Naive B cell (primary cell): ENCODE measurements at regions not wholly inside any gene's neighbourhood (a gene's known extent, or its start where the extent isn't known, plus 50 kb on each side); places are given as distances from the start of the nearest gene placed in this dataset.

Source experiments
- ATAC-seq, 2 donors: fragments of 150-1000 bp; cut with Tn5 transposase; 2 replicates each; pipeline ENCODE4 v1.10.0; 2021; ENCODE audit warnings: low read depth in 2 of 2, mild to moderate bottlenecking in 2 of 2, moderate library complexity in 2 of 2
- DNase-seq: peaks from one replicate; pipeline ENCODE4 v3.0.0; 2022
- H3K27ac Mint-ChIP-seq, 6 donors: one replicate each; pipeline ENCODE4 v1.8.0; 2020 to 2022; ENCODE audit warnings: mild to moderate bottlenecking in 6 of 6, mixed read lengths in 6 of 6, moderate library complexity in 5 of 6, inconsistent platforms in 2 of 6
- H3K27me3 Mint-ChIP-seq, 3 donors: one replicate each; pipeline ENCODE4 v1.8.0; 2021 to 2022; ENCODE audit warnings: mixed read lengths in 3 of 3, mild to moderate bottlenecking in 1 of 3
- H3K36me3 Mint-ChIP-seq, 2 donors: one replicate each; pipeline ENCODE4 v1.8.0; 2020 to 2022; ENCODE audit warnings: mixed read lengths in 2 of 2, inconsistent platforms in 1 of 2, mild to moderate bottlenecking in 1 of 2
- H3K4me1 Mint-ChIP-seq, 3 donors: one replicate each; pipeline ENCODE4 v1.8.0; 2020 to 2022; ENCODE audit warnings: mixed read lengths in 3 of 3, inconsistent platforms in 1 of 3, mild to moderate bottlenecking in 1 of 3, moderate library complexity in 1 of 3
- H3K4me3 Mint-ChIP-seq, 8 donors: one replicate each; pipeline ENCODE4 v1.8.0; 2020 to 2022; ENCODE audit warnings: mild to moderate bottlenecking in 8 of 8, mixed read lengths in 8 of 8, moderate library complexity in 8 of 8, inconsistent platforms in 2 of 8
- H3K9me3 Mint-ChIP-seq, 7 donors: one replicate each; pipeline ENCODE4 v1.8.0; 2020 to 2022; ENCODE audit warnings: mixed read lengths in 7 of 7, mild to moderate bottlenecking in 5 of 7, inconsistent platforms in 2 of 7, moderate library complexity in 1 of 7

DNA sequence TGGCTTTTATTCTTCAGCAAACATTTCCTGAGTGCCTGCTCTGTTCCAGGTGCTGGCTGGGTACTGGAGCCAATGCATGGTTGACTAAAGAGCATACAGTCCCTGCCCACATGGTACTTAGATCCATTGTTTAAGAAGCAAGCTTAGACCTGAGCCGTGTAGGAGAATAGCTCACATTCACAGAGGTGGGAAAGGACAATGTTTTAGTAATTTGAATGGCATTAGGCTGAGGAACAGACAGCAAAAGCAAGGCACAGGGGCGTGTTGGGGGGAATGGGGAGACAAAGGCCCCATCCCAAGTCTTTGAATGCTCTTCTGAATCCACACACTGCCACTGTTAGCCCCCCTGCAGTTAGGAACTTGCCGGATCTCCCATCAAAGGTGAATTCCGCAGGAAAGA lies 388.2 kb upstream of the RGMA start:
- Mint-ChIP-seq H3K4me3 (no peak overlapping the region), H3K9me3 (peaks cover 0 to 7% (median 0%) of the 10 kb centered on the region in 7 donors), H3K36me3 (no peaks in the 10 kb centered on the region), H3K27ac (no peak overlapping the region), H3K4me1 (no peaks in the 10 kb centered on the region), H3K27me3 (no peaks in the 10 kb centered on the region)
- ATAC-seq, result no peak
- no peak for DNase-seq

DNA sequence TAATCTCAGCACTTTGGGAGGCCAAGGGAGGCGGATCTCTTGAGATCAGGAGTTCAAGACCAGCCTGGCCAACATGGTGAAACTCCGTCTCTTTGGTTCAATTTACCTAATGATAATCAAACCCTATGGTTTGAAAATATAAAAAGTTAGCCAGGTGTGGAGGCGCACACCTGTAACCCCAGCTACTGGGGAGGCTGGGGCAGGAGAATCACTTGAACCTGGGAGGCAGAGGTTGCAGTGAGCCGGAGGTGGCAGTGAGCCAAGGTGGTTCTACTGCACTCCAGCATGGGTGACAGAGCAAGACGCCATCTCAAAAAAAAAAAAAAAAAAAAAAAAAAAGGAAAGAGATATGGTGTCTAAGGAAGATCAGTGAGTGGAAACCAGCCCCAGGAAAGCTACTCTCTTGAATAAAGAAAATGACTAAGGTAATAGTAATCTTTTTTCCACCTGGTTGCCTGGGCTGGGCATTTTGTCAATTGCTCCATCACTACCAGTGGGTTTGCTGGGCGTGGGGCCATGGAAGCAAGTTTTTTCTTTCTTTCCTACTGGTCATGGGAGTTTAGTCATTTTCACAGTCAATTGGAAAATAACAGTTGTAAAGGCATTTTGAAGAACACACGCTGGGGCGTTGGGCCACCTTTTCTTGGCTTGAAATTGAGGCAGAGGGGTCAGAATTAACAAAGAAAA lies 387.6 kb upstream of the RGMA start:
- H3K27ac Mint-ChIP-seq, result peak overlapping the region in 1 of 6 donors; percentile 39
- DNase-seq, result no peak
- no peak overlapping the region for H3K4me3 Mint-ChIP-seq
- H3K4me1 Mint-ChIP-seq, result no peaks in the 10 kb centered on the region
- peaks cover 0 to 7% (median 0%) of the 10 kb centered on the region in 7 donors for H3K9me3 Mint-ChIP-seq
- H3K36me3 Mint-ChIP-seq, result no peaks in the 10 kb centered on the region
- no peak for ATAC-seq
- no peaks in the 10 kb centered on the region for H3K27me3 Mint-ChIP-seq

DNA sequence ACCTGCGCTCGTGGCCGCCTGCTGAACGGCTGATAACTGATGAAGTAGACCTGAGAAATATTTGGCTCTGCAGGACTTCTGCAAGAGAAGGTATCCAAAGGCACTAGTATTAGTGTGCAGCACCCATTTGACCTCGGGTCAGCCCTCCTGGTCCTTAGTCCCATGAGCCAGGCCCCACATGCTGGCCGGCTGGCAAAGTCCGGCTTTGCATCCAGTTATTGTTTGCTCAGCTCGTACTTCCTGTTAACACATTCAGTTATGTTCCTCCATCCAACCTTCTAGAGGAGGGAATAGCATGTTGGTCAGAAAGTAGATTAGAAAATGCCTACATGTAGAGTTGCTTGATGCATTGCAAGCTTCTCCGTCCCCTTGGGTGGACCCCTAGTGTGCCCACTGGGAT lies 385.7 kb upstream of the RGMA start:
- Mint-ChIP-seq H3K4me3 (no peak overlapping the region), H3K36me3 (no peaks in the 10 kb centered on the region), H3K27ac (no peak overlapping the region), H3K27me3 (no peaks in the 10 kb centered on the region), H3K4me1 (no peaks in the 10 kb centered on the region), H3K9me3 (peaks cover 0 to 10% (median 0%) of the 10 kb centered on the region in 7 donors)
- DNase-seq, result no peak
- ATAC-seq, result no peak

DNA sequence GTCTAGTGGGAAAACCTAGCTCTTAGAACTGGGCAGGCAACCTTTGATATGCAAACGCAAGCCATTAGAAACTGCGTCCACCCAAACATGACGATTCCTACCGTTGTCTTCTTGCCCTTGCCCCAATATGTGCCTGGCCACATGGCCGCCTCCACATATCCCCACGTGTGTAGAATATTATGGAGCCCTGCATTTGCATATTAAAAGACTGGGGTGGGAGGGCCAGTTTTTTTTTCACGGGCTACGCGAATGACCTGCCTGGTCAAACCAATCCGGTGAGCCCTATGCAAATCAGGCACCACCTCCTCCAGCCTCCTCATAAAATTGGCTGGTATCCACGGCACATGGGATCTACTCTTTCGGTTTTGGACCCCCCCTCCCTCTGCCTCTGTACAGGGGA lies 381.0 kb upstream of the RGMA start:
- Mint-ChIP-seq H3K9me3 (peaks cover 0 to 4% (median 0%) of the 10 kb centered on the region in 7 donors), H3K27me3 (no peaks in the 10 kb centered on the region), H3K4me1 (no peaks in the 10 kb centered on the region), H3K27ac (no peak overlapping the region), H3K4me3 (no peak overlapping the region), H3K36me3 (no peaks in the 10 kb centered on the region)
- DNase-seq (no peak), ATAC-seq (no peak)

DNA sequence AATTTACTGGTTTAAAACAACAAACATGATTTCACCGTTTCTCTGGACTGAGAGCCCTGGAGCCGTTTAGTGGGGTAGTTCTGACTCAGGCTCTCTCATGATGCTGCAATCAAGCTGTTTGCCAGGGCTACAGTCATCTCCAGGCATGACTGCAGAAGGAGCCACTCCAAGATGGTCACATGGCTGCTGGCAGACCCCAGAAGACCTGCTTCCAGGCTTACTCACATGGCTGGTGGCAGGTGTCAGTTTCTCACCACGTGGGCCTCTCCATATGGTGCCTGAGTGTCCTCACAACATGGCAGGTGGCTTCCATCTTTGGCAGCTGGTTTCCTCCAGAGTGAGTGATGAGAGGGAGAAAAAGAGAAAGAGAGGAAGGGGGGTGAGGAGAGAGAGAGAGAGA lies 378.3 kb upstream of the RGMA start:
- ATAC-seq (no peak), DNase-seq (no peak)
- Mint-ChIP-seq H3K4me3 (peak overlapping the region in 1 of 8 donors; percentile 49), H3K4me1 (no peaks in the 10 kb centered on the region), H3K27ac (peak overlapping the region in 1 of 6 donors; percentile 7), H3K27me3 (no peaks in the 10 kb centered on the region), H3K36me3 (no peaks in the 10 kb centered on the region), H3K9me3 (peaks cover 0 to 4% (median 0%) of the 10 kb centered on the region in 7 donors)

DNA sequence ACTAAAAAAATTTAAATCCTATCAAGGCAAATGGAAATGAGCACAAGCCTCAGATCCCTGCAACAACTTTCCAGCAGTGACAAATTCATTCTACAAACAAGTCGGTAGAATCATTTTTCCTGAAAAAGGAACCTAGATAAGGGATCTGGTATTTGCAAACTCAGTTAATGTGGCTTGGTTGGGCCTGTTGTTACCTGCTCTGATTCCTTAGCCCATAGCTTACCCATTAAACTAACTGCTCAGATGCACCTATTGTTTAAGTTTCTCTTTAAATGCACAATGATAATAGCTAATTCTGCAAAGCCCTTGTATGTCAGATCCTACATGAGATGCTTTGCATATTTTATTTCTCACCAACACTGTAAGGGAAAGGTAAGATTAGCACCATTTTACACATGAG lies 377.4 kb upstream of the RGMA start:
- Mint-ChIP-seq H3K27ac (no peak overlapping the region), H3K4me1 (no peaks in the 10 kb centered on the region), H3K36me3 (no peaks in the 10 kb centered on the region), H3K4me3 (no peak overlapping the region), H3K9me3 (peaks cover 0 to 4% (median 0%) of the 10 kb centered on the region in 7 donors), H3K27me3 (no peaks in the 10 kb centered on the region)
- DNase-seq (no peak), ATAC-seq (no peak)

DNA sequence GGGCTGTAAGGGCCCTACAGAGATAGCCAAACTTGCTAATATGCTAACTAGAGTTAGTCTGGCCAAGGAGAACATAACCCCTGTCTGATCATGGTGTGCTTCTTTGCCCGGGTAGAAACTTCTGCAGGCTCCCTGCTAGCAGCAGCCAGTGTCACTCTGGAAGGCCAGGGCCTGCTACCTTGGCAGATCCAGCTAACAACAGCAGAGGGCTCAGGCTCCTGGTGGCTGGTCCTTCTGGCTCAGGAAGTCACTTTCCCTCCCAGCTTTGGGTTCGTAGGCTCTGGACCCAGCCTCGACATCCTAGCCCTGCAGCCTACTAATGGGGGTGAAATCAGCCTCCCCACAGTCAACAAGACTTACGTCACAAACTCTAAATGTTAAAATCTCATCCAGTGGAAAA lies 373.7 kb upstream of the RGMA start:
- Mint-ChIP-seq H3K9me3 (peaks cover 0 to 5% (median 0%) of the 10 kb centered on the region in 7 donors), H3K27ac (no peak overlapping the region), H3K36me3 (no peaks in the 10 kb centered on the region), H3K4me3 (no peak overlapping the region), H3K27me3 (peaks cover 0 to 3% (median 0%) of the 10 kb centered on the region in 3 donors), H3K4me1 (no peaks in the 10 kb centered on the region)
- ATAC-seq, result no peak
- no peak for DNase-seq

DNA sequence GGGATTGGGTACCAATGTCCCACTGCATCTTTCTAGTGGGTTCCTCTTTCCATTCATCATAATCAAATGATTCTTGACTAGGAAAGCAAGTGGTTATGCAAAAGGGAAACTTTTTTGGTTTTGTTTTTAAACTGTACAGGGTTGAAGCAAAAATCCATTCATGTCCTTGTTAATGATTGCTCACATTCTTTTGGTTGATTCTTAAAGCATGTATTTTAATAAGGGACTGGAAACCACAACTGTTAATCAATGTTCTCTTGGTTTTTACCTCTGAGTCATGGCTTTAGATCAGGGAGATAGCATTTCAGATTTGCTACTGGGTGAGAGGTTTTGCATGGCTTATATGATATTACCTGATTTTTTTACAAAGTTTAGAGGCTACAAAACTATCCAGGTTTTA lies 371.7 kb upstream of the RGMA start:
- Mint-ChIP-seq H3K4me1 (no peaks in the 10 kb centered on the region), H3K9me3 (peaks cover 0 to 5% (median 0%) of the 10 kb centered on the region in 7 donors), H3K4me3 (no peak overlapping the region), H3K36me3 (no peaks in the 10 kb centered on the region), H3K27me3 (peaks cover 0 to 3% (median 0%) of the 10 kb centered on the region in 3 donors), H3K27ac (no peak overlapping the region)
- DNase-seq, result no peak
- no peak for ATAC-seq

DNA sequence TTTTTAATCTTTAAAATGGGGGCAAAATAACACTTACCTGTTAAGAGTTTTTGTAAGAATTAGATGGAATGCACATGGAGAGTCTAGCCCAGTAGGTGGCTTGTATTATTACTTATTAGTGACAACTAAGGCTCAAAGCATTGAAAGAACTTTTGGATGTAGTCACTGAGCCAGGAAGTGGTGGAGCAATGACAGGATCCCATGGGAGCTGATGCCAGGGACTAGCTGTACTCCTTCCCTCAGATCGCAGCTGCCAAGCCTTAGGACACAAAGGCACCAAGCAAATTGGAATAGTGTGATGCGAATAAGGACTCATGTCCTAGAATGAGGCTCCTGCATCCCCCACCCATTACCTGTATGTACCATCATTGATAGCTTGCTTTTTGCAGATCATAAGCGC lies 370.4 kb upstream of the RGMA start:
- Mint-ChIP-seq H3K36me3 (no peaks in the 10 kb centered on the region), H3K27me3 (peaks cover 0 to 3% (median 0%) of the 10 kb centered on the region in 3 donors), H3K4me1 (no peaks in the 10 kb centered on the region), H3K9me3 (peaks cover 0 to 5% (median 0%) of the 10 kb centered on the region in 7 donors), H3K27ac (no peak overlapping the region), H3K4me3 (no peak overlapping the region)
- no peak for ATAC-seq
- no peak for DNase-seq

DNA sequence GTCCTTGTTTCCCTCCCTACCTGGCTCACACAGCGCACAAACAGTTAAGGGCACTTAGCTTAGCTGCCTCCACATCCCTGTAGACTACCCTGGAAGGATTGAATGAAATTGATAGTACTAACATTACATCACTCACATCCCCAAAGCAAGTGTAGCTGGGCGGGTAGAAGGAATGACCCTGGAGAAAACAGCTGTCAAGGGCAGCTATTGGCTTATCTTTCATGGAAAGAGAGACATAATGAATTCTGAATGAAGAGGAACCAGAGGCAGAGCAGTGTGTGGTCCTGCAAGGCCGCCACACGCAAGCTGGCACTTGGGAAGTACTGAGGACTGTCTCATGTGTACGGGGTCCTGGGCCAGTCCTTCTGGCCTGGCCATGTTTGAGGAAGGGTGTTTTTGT lies 369.6 kb upstream of the RGMA start:
- Mint-ChIP-seq H3K4me1 (no peaks in the 10 kb centered on the region), H3K27me3 (peaks cover 0 to 3% (median 0%) of the 10 kb centered on the region in 3 donors), H3K27ac (no peak overlapping the region), H3K4me3 (no peak overlapping the region), H3K9me3 (peaks cover 0 to 5% (median 0%) of the 10 kb centered on the region in 7 donors), H3K36me3 (no peaks in the 10 kb centered on the region)
- ATAC-seq (no peak), DNase-seq (no peak)

DNA sequence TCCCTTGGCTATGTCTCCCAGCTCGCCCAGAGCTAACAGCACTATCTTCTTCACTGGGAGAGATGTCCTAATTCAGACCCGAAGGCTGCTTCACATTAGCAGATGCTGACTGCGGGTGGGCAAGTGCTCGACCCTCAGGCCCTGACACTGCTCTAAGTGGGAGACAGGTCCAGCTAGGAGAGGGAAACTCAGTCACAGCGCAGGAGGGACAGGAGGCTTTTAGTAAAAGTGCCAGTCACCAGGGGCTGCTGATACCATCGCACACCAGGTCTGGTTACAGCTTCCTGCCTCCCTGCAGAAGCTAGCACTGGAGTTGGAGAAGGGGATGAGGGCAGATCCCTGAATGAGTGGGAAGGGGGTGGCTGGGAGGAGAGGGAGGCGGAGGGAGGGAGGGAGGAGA lies 365.8 kb upstream of the RGMA start:
- H3K27me3 Mint-ChIP-seq, result no peaks in the 10 kb centered on the region
- ATAC-seq (no peak), DNase-seq (no peak)
- peaks cover 0 to 2% (median 0%) of the 10 kb centered on the region in 7 donors for H3K9me3 Mint-ChIP-seq
- no peaks in the 10 kb centered on the region for H3K36me3 Mint-ChIP-seq
- H3K4me1 Mint-ChIP-seq, result no peaks in the 10 kb centered on the region
- no peak overlapping the region for H3K4me3 Mint-ChIP-seq
- H3K27ac Mint-ChIP-seq, result no peak overlapping the region

DNA sequence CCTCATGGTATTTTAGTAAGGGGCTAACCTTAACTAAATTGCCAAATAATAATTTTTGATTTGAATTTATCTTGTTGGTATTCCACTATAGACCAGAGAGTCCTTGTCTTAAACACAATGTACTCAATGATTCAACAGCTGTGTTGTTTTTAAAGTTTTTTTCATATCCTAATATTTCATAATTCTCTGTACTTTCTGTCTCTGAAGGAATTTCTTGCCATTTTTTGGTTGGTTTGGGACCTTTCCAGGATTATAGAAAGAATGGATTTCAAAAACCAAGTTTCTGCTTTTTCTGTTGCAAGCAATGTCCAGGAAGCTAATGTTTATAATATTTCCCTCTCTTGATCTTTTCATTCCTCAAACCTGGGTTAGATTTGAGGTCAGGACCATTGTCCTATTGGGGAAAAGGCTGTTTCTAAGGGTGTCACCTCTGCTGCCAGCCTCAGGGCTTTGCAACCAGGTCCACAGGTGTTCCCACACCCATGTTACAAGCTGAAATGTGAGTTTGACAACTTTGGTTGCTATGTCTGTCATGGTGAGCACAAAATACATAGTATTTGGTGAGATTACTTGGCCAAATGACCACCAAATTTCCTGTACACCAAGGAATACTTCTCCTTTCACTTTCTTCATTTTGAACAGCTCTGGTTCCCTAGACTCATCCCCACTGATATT lies 363.7 kb upstream of the RGMA start:
- ATAC-seq, result no peak
- Mint-ChIP-seq H3K36me3 (no peaks in the 10 kb centered on the region), H3K4me1 (no peaks in the 10 kb centered on the region), H3K9me3 (peaks cover 0 to 6% (median 0%) of the 10 kb centered on the region in 7 donors), H3K4me3 (no peak overlapping the region), H3K27ac (no peak overlapping the region), H3K27me3 (no peaks in the 10 kb centered on the region)
- no peak for DNase-seq

DNA sequence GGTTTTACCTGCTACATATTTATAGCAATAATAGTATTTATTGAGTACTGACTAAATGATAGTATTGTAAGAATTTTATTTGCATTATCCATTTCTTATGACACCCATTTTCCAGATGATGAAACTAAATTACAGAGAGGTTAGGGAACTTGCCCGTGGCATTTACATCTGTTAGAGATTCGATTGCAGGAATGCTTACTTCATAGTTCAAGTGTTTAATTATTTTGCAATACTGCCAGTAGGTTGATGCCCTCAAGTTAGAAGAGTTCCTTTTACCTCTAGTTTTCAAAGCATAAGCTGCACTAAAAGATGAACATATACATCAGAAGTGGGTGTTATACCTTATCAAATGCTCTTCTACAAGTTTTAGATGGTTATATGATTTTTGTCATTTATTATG lies 362.8 kb upstream of the RGMA start:
- Mint-ChIP-seq H3K36me3 (no peaks in the 10 kb centered on the region), H3K4me1 (no peaks in the 10 kb centered on the region), H3K27ac (no peak overlapping the region), H3K27me3 (no peaks in the 10 kb centered on the region), H3K9me3 (peaks cover 0 to 9% (median 0%) of the 10 kb centered on the region in 7 donors), H3K4me3 (no peak overlapping the region)
- ATAC-seq (no peak), DNase-seq (no peak)

DNA sequence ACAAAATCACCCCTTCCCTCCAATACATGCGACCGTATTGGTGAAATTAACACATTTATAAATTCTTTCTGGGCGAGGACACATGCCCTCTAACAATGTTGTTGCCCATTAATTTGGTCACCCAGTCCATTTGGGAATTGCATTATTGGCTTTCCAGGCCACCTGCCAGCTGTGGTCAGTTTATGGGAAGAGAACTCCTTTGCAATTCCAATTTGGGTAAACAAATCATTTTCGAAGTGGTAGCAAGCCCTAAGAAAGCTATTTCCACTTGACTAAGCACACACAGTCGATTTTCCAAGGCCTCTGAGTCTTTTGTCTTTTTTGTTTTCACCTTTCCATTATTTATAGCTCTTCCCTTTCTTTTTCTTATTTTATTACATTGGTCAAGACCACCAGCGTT lies 362.3 kb upstream of the RGMA start:
- H3K9me3 Mint-ChIP-seq, result peaks cover 0 to 9% (median 0%) of the 10 kb centered on the region in 7 donors
- ATAC-seq (no peak), DNase-seq (no peak)
- no peaks in the 10 kb centered on the region for H3K27me3 Mint-ChIP-seq
- no peaks in the 10 kb centered on the region for H3K4me1 Mint-ChIP-seq
- no peak overlapping the region for H3K27ac Mint-ChIP-seq
- H3K36me3 Mint-ChIP-seq, result no peaks in the 10 kb centered on the region
- H3K4me3 Mint-ChIP-seq, result no peak overlapping the region
